ENCODE measurements at regions not wholly inside any gene's neighbourhood (a gene's known extent, or its start where the extent isn't known, plus 50 kb on each side); places are given as distances from the start of the nearest gene placed in this dataset.

GRCh38 chr16:80367037-80367658 lies 173.6 kb upstream of the DYNLRB2 start:
- TF ChIP-seq L3MBTL2 (conservative IDR thresholded peaks at IDR 0.05) (no peak), FOXA1 (IDR thresholded peaks at IDR 0.05) (no peak), ZNF384 (IDR thresholded peaks at IDR 0.05) (no peak), CTBP1 (IDR thresholded peaks at IDR 0.05; ENCODE audit: borderline replicate concordance) (no peak), LEF1 (IDR thresholded peaks at IDR 0.05; ENCODE audit: borderline replicate concordance) (no peak), SP1 (IDR thresholded peaks at IDR 0.05) (no peak), PKNOX1 (IDR thresholded peaks at IDR 0.05) (no peak), ARNT (IDR thresholded peaks at IDR 0.05) (no peak)
- DNase-seq (ENCODE audit: extremely low spot score), result no peak
- POLR2A ChIA-PET, result interaction anchor here (1.1 kb wide), 1 partner anchor 769 kb away, joined by 3 read pairs; no protein-coding TSS in a partner anchor
- CTCF ChIA-PET, result interaction anchor here (0.7 kb wide), 1 partner anchor 160 kb away, joined by 3 read pairs; no protein-coding TSS in a partner anchor

- TF ChIP-seq L3MBTL2 (conservative IDR thresholded peaks at IDR 0.05), result no peak
- TF ChIP-seq ELF4 (IDR thresholded peaks at IDR 0.05), result no peak
- TF ChIP-seq BHLHE40 (IDR thresholded peaks at IDR 0.05; ENCODE audit: borderline replicate concordance), result no peak
- TF ChIP-seq LEF1 (IDR thresholded peaks at IDR 0.05; ENCODE audit: borderline replicate concordance), result no peak
- no peak for TF ChIP-seq ZNF384 (IDR thresholded peaks at IDR 0.05)
- no peak for TF ChIP-seq NFRKB (IDR thresholded peaks at IDR 0.05)
- TF ChIP-seq SUZ12 (IDR thresholded peaks at IDR 0.05), result no peak
- TF ChIP-seq CTBP1 (IDR thresholded peaks at IDR 0.05; ENCODE audit: borderline replicate concordance), result no peak
- no peak for TF ChIP-seq FOXA1 (IDR thresholded peaks at IDR 0.05)
- no peak for TF ChIP-seq TARDBP (IDR thresholded peaks at IDR 0.05)
- TF ChIP-seq FOXM1 (IDR thresholded peaks at IDR 0.05; ENCODE audit: borderline replicate concordance), result no peak
- TF ChIP-seq SP1 (IDR thresholded peaks at IDR 0.05), result no peak
- TF ChIP-seq ARNT (IDR thresholded peaks at IDR 0.05), result no peak
- no peak for TF ChIP-seq FOXK2 (IDR thresholded peaks at IDR 0.05)
- TF ChIP-seq HDGF (IDR thresholded peaks at IDR 0.05; ENCODE audit: borderline replicate concordance), result no peak
- POLR2A ChIA-PET, result no interaction called here
- no peak for DNase-seq (ENCODE audit: extremely low spot score)
- CTCF ChIA-PET, result no interaction called here
Measured at GRCh38 chr16:80366023-80366422, 174.8 kb upstream of the DYNLRB2 start.

- POLR2A ChIA-PET, result no interaction called here
- no peak for DNase-seq (ENCODE audit: extremely low spot score)
- CTCF ChIA-PET, result no interaction called here
- TF ChIP-seq HDGF (IDR thresholded peaks at IDR 0.05; ENCODE audit: borderline replicate concordance), result no peak
- TF ChIP-seq CTBP1 (IDR thresholded peaks at IDR 0.05; ENCODE audit: borderline replicate concordance), result no peak
- no peak for TF ChIP-seq FOXA1 (IDR thresholded peaks at IDR 0.05)
- no peak for TF ChIP-seq TARDBP (IDR thresholded peaks at IDR 0.05)
- TF ChIP-seq PKNOX1 (IDR thresholded peaks at IDR 0.05), result no peak
- TF ChIP-seq NFRKB (IDR thresholded peaks at IDR 0.05), result no peak
- no peak for TF ChIP-seq SUZ12 (IDR thresholded peaks at IDR 0.05)
- TF ChIP-seq BHLHE40 (IDR thresholded peaks at IDR 0.05; ENCODE audit: borderline replicate concordance), result no peak
- no peak for TF ChIP-seq ARNT (IDR thresholded peaks at IDR 0.05)
- no peak for TF ChIP-seq SP1 (IDR thresholded peaks at IDR 0.05)
Measured at GRCh38 chr16:80362816-80363215, 178.0 kb upstream of the DYNLRB2 start.

GRCh38 chr16:80356365-80356764 lies 184.4 kb upstream of the DYNLRB2 start:
- TF ChIP-seq ARNT (IDR thresholded peaks at IDR 0.05) (no peak), SP1 (IDR thresholded peaks at IDR 0.05) (no peak), FOXM1 (IDR thresholded peaks at IDR 0.05; ENCODE audit: borderline replicate concordance) (no peak), TARDBP (IDR thresholded peaks at IDR 0.05) (no peak), CTBP1 (IDR thresholded peaks at IDR 0.05; ENCODE audit: borderline replicate concordance) (no peak)
- CTCF ChIA-PET, result no interaction called here
- POLR2A ChIA-PET, result no interaction called here
- DNase-seq (ENCODE audit: extremely low spot score), result no peak

- TF ChIP-seq SP1 (IDR thresholded peaks at IDR 0.05) (no peak), ZNF384 (IDR thresholded peaks at IDR 0.05) (no peak), NFRKB (IDR thresholded peaks at IDR 0.05) (no peak), FOXK2 (IDR thresholded peaks at IDR 0.05) (no peak), PKNOX1 (IDR thresholded peaks at IDR 0.05) (no peak)
- ChIA-PET POLR2A (no interaction called here), CTCF (no interaction called here)
- DNase-seq (ENCODE audit: extremely low spot score), result no peak
Measured at GRCh38 chr16:80355335-80355734, 185.5 kb upstream of the DYNLRB2 start.

- ChIA-PET POLR2A (no interaction called here), CTCF (interaction anchor here (0.7 kb wide), 1 partner anchor 44 kb away, joined by 3 read pairs; no protein-coding TSS in a partner anchor)
- no peak for DNase-seq (ENCODE audit: extremely low spot score)
- TF ChIP-seq FOXK2 (IDR thresholded peaks at IDR 0.05) (no peak), ARNT (IDR thresholded peaks at IDR 0.05) (no peak), BHLHE40 (IDR thresholded peaks at IDR 0.05; ENCODE audit: borderline replicate concordance) (no peak), ZNF384 (IDR thresholded peaks at IDR 0.05) (no peak)
Measured at GRCh38 chr16:80350061-80350460, 190.7 kb upstream of the DYNLRB2 start.

- ChIA-PET POLR2A (no interaction called here), CTCF (no interaction called here)
- no peak for TF ChIP-seq L3MBTL2 (conservative IDR thresholded peaks at IDR 0.05)
- no peak for TF ChIP-seq BHLHE40 (IDR thresholded peaks at IDR 0.05; ENCODE audit: borderline replicate concordance)
- no peak for TF ChIP-seq LEF1 (IDR thresholded peaks at IDR 0.05; ENCODE audit: borderline replicate concordance)
- no peak for TF ChIP-seq NFRKB (IDR thresholded peaks at IDR 0.05)
- TF ChIP-seq HDGF (IDR thresholded peaks at IDR 0.05; ENCODE audit: borderline replicate concordance), result no peak
- TF ChIP-seq ELF4 (IDR thresholded peaks at IDR 0.05), result no peak
- TF ChIP-seq ARNT (IDR thresholded peaks at IDR 0.05), result no peak
- TF ChIP-seq FOXK2 (IDR thresholded peaks at IDR 0.05), result no peak
- no peak for TF ChIP-seq SP1 (IDR thresholded peaks at IDR 0.05)
- no peak for TF ChIP-seq FOXA1 (IDR thresholded peaks at IDR 0.05)
- TF ChIP-seq CTBP1 (IDR thresholded peaks at IDR 0.05; ENCODE audit: borderline replicate concordance), result no peak
- no peak for TF ChIP-seq FOXM1 (IDR thresholded peaks at IDR 0.05; ENCODE audit: borderline replicate concordance)
- no peak for TF ChIP-seq PKNOX1 (IDR thresholded peaks at IDR 0.05)
- TF ChIP-seq ZNF384 (IDR thresholded peaks at IDR 0.05), result no peak
- no peak for TF ChIP-seq TARDBP (IDR thresholded peaks at IDR 0.05)
- TF ChIP-seq SUZ12 (IDR thresholded peaks at IDR 0.05), result no peak
- DNase-seq (ENCODE audit: extremely low spot score), result no peak
Measured at GRCh38 chr16:80347900-80348299, 192.9 kb upstream of the DYNLRB2 start.
